ENCODE measurements at regions not wholly inside any gene's neighbourhood (a gene's known extent, or its start where the extent isn't known, plus 50 kb on each side); places are given as distances from the start of the nearest gene placed in this dataset.
"Not testable (repeated sequence)": the region's sequence is repeated elsewhere in the genome, so short reads cannot be mapped to it uniquely, and the experiment has no call there.

DNA sequence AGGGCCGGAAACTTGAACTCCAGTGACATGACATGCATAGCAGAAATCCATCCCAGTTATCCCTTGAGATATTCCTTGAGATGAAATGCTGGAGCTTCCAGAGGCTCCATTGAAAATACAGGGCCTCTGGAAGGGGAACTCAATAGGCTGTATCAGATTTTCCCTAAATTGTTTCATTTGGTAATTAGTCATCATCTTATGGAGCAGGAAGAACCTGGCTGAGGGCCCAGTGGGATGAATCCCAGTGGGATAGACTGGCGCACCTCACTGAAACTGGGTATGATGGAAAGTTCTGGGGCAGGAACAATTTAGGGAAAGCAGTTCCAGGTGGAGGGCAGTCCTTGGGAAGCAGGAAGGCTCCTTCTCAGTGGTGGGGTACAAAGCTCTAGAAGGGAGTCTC is 307.8 kb upstream of the DIPK2B start:
- peak; percentile 55 for DNase-seq (ENCODE audit: low read depth in 2 of 2)

DNA sequence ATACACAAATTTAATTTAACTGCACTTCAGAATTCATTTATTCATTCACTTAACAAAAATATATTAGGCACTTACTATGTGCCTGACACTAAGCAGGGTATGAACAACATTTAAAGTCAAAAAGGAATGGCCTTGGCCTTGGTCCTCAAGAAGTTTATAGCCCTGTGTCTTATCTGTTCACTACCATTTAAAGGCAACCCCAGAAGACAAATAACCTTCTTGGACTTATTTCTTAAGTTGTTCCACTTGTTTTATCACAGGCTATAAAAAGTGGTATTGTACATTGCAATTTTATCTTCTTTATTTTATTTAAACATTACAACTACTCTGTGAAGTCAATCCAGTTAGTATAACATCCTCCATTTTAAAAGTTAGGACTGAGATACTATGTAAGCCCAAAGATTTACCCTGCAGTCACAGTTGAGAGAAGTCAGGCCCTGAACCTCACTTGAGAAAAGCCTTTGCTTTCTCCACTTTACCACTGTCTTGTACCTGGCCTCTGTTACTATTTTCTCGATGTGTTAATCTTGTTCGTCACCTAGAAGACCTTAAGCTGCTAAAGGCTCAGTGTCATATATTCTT is 305.6 kb upstream of the DIPK2B start:
- no peak for DNase-seq (ENCODE audit: low read depth in 2 of 2)

DNA sequence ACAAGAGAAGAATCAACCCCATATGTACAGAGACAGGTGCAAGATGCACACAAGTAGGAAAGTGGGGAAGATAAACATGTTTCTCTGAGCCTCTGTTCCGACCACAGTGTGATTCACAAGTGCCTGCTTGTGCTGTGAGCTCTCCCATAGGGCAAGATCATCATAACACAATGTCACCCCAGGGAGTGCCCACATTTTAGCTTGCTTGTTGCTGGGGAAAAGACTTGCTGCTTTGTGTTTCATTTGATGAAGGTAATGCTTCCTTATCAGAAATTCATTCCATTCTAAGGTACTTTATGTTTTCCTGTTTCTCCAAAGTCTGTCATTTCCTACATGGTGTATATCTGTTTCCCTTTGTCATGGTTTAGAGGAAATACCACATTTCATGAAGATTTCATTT is 304.5 kb upstream of the DIPK2B start:
- peak; percentile 83 to 90 for DNase-seq (ENCODE audit: low read depth in 2 of 2)

DNA sequence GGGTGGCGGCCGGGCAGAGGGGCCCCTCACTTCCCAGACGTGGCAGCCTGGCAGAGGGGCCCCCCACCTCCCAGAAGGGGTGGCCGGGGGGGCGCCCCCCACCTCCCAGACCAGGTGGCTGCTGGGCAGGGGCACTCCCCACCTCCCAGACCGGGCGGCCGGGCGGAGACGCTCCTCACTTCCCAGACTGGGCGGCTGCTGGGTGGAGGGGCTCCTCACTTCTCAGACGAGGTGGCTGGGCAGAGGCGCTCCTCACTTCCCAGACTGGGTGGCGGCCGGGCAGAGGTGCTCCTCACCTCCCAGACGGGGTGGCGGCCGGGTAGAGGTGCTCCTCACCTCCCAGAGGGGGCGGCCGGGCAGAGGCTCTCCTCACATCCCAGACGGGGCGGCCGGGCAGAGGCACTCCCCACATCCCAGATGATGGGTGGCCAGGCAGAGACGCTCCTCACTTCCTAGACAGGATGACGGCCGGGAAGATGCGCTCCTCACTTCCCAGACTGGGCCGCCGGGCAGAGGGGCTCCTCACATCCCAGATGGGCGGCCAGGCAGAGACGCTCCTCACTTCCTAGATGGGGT is 303.2 kb upstream of the DIPK2B start:
- DNase-seq (ENCODE audit: low read depth in 2 of 2), result not testable (repeated sequence)

DNA sequence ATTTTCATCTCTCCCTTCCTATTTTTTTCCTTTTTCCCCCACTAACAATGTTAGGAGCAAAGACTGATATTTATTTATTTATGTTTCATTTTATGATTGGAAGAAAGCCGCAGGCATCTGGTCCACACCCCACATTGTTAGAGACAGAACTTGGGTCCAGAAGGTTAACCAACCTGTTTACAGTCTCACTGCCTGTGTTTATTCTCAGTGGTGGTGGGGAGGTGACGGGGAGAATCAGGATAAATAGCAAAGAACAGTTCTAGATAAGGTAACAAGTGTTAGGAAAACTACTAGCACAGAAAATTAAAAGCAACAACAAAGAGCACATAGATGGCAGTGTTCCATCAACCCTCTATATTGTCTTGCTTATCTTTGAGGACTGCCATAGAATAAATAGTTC is 301.7 kb upstream of the DIPK2B start:
- no peak for DNase-seq (ENCODE audit: low read depth in 2 of 2)

DNA sequence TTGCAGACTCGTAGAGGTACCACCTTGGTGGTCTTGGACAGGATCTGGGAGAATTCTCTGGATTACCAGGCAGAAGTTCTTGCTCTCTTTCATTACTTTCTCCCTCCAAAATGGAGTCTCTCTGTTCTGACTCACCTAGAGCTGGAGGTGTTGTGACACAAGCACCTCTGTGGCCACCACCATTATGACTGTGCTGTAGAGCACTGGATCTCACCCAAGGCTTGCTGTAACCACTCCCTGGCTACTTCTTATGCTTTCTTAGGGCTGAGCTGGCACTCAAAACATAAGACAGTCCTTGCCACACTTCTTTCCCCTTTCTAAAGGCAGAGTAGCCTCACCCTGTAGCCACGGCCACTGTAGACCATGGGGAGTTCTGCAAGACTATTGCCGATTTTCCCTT is 296.6 kb upstream of the DIPK2B start:
- DNase-seq (ENCODE audit: low read depth in 2 of 2), result no peak

DNA sequence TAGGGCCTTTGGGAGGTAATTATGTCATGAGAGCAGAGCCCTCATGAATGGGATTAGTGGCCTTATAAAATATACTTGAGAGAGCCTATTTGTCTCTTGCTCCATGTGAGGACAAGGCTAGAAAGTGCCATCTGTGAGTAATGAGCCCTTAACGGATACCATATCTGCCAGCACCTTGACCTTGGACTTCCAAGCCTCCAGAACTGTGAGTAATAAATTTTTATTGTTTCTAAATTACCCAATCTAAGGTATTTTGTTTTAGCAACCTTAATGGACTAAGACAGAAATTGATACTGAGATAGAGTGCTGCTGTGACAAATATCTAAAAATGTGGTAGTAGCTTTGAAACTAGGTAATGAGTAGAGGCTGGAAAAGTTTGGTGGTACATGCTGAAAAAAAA is 285.0 kb upstream of the DIPK2B start:
- peak in 1 of 2 donors; percentile 22 for DNase-seq (ENCODE audit: low read depth in 2 of 2)

DNA sequence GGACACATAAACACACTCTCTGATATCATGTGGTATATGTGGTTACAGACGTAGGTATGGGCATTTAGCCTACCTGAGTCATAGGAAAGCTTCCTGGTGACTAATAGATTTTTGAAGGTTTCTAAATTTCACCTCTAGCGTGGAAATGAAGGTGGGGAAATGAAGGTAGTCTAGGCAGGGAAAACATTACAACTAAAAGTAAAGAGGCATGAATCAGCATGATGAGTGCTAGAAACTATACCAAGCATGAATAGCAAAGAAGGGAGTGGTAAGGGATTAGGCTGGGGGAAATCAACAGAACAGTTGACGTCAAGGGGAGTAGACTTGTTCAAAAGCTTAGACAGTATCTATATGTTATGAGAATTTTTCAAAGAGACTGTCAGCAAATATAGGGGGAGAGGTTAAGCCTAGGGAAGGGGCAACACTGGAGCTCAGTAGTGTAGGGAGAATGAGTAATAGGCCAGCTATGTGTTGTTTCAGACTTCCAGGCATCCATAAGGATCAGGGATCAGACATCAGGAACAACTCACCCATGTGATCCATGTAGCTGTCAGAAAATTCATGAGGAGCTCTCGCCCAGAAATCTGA is 279.3 kb upstream of the DIPK2B start:
- peak; percentile 28 to 77 for DNase-seq (ENCODE audit: low read depth in 2 of 2)

DNA sequence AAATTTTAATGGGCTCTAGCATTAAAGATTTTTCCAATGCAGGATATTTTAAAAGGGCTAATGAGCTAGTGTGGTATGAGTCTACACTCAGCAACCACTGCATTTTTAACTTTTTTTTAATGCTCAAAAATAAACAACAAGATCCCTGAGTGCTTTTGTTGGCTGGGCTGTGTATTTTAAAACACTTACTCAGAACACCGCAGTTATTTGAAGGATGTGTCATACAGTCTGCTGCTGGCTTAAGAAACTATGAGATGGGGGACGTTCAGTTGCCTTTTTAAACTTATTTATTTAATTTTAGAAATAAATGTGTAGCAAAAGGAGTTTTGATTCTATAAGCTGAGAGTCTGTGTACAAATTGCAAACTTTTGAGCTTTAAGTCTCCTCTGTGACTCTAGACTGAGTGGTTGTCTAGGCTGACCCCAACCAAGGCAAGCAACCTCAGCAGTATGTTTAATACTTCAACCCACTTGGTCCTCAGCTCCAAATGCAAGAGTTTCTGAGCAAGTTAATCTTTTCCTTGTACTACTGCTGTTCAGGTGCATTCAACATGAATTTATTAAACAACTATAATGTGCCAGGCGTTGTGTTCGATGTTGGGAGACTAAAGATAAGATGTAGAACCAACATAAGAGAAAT is 278.6 kb upstream of the DIPK2B start:
- DNase-seq (ENCODE audit: low read depth in 2 of 2), result peak in 1 of 2 donors; percentile 80

DNA sequence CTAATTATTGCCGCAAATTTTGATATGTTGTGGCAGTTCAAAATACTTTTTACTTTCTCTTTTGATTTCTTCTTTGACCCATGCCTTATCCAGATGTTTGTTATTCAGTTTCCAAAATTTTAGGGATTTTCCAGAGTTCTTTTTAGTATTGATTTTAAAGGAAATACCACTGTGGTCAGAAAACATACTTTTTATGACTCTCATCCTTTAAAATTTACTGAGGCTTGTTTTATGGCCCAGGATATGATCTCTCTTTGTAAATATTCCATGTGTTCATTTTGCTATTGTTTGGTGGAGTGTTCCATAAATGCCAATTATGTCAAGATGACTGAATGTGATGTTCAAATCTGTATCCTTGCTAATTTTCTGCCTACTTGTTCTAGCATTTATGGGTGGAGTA is 272.3 kb upstream of the DIPK2B start:
- DNase-seq (ENCODE audit: low read depth in 2 of 2), result peak; percentile 68 to 77

DNA sequence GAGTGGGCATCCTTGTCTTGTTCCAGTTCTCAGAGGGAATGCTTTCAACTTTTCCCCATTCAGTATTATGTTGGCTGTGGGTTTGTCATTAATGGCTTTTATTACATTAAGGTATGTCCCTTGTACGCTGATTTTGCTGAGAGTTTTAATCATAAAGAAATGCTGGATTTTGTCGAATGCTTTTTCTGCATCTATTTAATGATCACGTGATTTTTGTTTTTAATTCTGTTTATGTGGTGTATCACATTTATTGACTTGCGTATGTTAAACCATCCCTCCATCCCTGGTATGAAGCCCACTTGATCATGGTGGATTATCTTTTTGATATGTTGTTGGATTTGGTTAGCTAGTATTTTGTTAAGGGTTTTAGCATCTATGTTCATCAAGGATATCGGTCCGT is 266.9 kb upstream of the DIPK2B start:
- not testable (repeated sequence) for DNase-seq (ENCODE audit: low read depth in 2 of 2)

DNA sequence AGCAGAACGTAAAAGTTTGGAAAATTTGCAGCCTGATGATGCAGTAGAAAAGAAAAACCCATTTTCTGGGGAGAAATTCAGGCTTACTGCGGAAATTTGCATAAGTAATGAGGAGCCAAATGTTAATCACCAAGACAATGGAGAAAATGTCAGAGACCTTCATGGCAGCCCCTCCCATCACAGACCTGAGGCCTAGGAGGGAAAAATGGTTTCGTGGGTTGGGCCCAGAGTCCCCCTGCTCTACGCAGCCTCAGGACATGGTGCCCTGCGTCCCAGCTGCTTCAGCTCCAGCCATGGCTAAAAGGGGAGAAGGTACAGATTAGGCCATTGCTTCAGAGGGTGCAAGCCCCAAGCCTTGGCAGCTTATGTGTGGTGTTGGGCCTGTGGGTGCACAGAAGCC is 255.1 kb upstream of the DIPK2B start:
- DNase-seq (ENCODE audit: low read depth in 2 of 2), result not testable (repeated sequence)

DNA sequence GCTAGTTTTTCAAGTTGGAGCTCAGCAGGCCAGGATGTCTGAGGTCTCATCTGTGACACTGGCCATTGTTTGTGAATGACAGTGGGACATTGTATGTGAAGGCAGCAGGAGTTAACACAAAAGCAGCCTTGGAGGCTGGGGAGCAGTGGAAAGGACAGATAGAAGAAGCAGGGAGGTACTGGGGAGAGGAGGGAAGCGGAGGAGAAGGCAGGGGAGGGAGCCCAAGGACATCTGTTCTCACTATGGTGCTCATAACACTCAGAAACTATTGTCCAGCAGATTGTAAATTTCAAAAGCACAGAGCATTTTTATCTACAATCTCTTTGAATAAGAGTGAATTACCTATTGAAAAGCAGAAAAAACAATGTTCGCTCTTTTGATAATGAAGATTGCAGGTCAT is 253.6 kb upstream of the DIPK2B start:
- peak in 1 of 2 donors; percentile 14 for DNase-seq (ENCODE audit: low read depth in 2 of 2)

DNA sequence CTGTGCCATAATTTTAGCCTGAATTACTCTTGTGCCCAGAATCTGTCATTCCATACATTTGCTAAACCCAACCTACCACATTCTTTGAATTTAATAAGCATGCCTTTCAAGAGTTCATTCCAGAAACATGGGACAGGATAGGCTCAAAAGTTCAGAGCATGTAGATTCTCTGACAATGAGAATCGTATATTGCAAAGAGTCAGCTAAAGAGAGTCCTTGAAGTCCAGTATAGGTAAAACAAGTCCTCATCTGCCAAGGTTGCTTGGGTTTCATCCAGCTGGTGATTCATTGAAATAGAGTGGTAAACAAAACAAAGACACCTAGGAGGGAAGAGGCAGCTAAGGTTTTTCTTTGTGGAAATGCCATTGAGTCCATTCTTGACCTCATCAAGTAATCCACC is 249.3 kb upstream of the DIPK2B start:
- DNase-seq (ENCODE audit: low read depth in 2 of 2), result no peak

DNA sequence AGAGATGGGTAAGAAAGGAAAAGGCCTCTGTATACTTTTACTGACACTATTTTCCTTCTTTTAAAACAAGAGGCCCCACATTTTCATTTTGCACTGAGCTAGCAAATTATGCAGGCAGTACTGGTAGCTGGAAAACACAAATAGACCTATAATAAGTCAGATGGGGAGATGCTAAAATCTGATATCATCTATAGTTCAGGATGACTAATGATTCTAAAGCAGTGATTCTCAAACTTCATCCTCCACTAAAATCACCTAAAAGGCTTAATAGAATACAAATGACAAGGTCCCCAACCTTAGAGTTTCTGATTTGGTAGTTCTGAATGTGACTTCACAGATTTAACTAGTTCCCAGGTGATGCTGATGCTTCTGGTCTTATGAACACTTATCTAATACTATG is 247.3 kb upstream of the DIPK2B start:
- no peak for DNase-seq (ENCODE audit: low read depth in 2 of 2)

DNA sequence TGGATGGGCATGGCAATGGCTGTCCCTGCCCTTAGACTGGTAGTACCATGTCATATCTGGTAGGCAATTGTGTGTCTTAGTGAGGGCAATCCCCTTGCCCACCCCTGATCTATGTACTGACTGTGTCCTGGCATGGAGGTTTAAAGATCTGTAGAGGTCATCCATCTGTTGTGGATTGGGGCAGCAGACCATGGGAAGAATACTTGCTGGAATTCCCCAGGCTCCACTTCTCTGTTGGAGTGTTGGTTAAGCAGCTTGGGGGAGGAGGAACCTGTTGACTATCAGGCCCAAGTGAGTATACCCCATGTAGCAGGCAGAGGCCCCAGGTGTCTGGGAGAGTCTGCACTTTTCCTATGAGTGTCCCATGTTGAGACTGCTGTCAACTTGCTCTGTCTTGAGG is 246.7 kb upstream of the DIPK2B start:
- DNase-seq (ENCODE audit: low read depth in 2 of 2), result peak in 1 of 2 donors; percentile 7

DNA sequence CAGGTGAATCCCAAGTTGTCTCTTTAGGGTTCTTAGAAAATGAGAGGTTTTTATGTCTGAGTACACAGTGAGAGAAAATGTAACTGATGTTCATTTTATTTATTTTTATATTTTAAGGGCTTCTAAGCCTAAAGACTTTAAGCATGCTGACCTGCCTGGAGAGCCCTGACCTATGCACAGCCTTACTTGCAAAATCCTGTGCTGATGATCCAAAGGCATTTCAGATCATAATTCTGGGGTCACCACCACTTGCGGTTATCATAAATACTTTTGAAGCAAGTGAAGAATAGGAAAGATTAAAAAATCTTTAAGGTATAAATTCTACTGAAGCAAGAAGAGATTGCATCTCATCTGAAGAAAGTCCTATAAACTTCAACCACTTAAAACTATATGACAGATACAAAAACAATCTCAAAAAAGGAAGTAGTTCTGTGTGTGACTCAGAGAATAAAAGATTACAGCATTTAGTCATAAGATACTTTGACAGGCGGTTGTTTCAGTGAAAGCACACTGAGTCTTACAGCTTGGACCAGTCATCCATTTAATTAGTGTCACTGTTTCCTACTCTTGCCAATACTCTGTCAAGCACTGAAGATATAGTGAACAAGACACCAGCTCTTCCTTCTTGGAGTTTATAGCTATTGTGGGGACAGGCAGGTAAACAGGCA is 245.2 kb upstream of the DIPK2B start:
- peak; percentile 3 to 85 for DNase-seq (ENCODE audit: low read depth in 2 of 2)

DNA sequence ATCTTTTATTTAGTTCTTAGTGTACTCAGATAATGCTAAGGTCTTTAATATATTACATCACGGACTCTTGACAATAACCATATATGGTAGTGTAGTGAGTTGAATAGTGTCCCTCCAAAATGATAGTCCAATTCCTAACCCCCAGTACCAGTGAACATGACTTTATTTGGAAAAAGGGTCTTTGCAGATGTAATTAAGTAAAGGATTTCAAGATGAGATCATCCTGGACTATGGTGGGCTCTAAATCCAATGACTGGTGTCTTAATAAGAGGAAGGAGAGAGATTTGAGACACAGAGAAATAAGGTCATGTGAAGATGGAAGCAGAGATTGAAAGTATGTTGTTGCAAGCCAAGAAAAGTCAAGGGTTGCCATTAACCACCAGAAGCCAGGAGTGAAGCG is 236.5 kb upstream of the DIPK2B start:
- DNase-seq (ENCODE audit: low read depth in 2 of 2), result no peak

DNA sequence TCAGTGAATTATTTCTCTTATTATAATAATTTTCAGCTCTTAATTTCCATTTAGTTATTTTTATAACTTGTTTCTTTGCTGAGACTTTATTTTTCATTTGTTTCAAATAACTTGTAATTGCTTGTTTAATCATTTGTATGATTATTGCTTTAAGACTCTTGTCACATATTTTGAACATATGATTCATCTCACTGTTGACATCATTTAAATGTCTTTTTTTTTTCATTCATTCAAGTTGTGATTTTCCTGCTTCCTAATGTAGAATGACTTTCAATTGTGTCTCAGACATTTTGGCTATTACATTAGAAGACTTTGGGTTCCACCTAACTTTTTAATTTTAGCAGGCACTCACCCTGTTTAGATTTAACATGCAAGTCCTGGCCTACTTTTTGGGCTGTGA is 234.8 kb upstream of the DIPK2B start:
- DNase-seq (ENCODE audit: low read depth in 2 of 2), result peak in 1 of 2 donors; percentile 9

DNA sequence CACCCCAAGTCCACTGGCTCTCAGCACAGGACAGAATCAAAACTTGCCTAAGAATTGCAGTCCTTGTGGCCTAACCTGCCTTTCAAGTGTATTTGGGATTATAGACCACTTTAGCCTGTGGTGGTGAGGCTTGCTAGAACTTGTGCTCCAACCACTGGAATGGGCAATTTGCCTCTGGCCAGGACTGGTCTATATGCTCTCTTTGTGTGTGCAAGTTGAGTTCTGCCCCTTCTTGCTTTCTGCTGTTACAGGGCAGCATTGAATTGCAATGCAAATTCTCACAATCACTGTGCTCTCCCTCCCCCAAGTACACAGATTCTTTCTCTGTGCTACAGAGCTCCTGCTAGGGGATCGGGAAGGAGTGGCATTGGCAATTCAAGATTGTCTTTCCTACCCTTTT is 233.6 kb upstream of the DIPK2B start:
- DNase-seq (ENCODE audit: low read depth in 2 of 2), result no peak

DNA sequence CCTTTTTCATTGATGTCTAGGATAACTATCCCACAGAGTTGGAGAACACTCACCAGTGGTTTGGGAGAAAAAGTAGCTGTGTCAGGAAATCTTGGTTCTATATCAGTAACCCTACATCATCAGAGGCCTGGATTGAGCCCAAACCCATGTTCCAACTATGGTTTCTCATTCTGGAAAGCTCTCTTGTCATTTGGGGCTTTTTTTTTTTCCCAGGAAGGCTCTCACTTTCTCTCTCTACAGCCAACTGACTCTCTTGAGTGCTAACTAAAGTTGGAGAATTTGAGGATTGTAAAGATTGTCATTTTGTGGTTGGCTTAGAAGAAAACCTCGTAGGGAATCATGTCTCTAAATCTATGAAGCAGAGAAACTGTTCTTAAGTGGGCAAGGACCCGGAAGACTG is 228.2 kb upstream of the DIPK2B start:
- no peak for DNase-seq (ENCODE audit: low read depth in 2 of 2)

DNA sequence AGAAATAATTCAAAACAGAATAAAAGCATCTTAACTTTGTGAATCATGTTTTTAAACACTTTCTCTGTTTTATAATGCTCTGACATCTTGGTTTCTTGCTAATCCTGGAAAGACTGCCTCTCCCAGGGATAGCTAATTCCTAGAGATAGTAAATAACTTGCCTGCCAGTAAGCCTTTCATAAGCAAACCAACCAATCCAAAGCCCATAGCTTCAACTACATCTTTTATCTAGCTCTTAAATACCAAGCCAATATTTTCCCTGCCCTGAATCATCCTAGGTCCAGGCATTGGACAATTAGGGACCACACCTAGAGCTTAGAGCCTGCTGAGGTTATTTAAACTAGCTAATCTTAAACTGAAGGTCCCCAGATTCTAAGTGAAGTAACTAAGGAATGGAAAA is 223.7 kb upstream of the DIPK2B start:
- DNase-seq (ENCODE audit: low read depth in 2 of 2), result no peak
